Glomerular visceral epithelial cell (primary cell): ENCODE measurements at regions not wholly inside any gene's neighbourhood (a gene's known extent, or its start where the extent isn't known, plus 50 kb on each side); places are given as distances from the start of the nearest gene placed in this dataset.
"Not testable (repeated sequence)": the region's sequence is repeated elsewhere in the genome, so short reads cannot be mapped to it uniquely, and the experiment has no call there.

Experiments used
- DNase-seq: peaks from one replicate; pipeline ENCODE4 v3.0.0-alpha.2; 2016; ENCODE audit errors: extremely low spot score

DNA sequence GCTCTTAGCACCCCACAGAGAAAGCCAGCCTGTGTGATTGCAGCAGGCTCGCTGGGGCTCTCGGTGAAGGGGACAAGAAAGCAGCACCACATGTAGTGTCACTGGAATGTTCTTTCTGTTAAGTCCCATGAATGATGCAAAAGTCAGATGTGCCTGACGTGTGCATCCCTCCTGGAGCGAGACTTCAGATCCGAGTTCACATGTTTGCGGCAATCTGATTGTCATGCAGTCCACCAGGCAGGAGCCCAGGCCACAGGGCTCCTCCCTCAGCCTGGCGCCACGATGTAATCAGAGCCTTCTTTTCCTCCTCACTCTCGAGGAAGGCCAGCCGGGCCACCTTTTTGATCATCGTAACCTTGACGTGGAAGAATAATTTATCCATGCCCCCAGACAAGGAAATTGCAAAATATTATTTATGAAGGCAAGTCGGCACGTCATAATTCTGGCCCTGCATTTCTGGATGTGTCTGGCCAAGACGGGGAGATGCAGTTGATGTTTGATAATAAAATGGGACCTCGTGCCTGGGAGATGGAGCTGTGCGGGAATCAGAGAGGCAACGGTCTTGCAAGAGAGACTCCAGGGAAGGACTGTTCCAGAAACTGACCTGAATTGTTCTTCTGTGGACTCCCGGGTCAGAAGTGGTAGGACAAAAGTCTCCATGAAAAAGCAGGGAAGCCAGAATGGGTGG, 214.6 kb downstream of the PHETA1 start:
- no peak for DNase-seq

GRCh38 chr12:111152561-111152960, 216.3 kb downstream of the PHETA1 start:
- no peak for DNase-seq

DNA sequence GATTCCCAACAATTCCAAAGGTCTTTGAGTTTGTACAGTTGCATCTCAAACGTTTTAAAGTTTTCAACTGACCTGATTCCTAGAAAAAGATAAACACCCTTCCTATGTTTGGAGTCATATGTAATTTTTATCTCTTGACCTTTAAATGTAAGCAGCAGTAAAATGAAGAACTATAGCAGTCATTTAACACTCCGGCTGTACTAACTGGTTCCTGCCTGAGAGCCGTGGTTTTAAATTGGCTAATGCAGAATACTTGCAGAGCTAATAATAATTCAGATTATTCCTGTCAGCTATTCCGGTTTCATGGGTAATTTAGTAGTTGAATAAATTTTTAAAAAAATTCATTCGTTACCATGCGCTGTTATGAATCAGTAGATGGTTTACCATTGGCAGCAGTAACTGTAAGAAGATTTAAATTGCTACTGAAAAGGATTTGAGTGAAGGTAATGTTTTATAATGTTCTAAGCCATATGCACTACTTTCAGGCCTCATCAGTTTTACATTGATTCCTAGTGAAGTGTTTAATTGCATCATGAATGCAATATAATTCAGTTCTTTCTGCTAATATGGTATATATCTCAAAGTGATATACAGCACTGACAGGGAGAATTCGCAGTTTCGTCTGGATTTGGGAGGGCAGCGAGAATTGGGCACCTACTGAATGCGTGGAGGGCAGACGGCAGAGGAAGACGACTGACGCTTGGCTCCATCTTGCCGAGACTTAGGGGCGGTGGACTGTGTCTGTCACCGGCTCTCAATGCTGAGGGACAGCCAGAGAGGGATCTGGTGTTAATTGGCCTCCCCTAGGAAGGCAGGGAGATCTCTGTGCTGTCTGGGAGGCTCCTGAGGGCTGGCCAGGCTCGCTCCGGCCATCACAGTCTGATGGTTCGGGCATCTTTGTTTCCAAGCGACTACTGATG, 217.7 kb downstream of the PHETA1 start:
- DNase-seq: no peak

- DNase-seq: no peak
Observed at GRCh38 chr12:111150360-111150759, 218.5 kb downstream of the PHETA1 start.

- no peak for DNase-seq
Observed at GRCh38 chr12:111149299-111149698, 219.6 kb downstream of the PHETA1 start.

DNA sequence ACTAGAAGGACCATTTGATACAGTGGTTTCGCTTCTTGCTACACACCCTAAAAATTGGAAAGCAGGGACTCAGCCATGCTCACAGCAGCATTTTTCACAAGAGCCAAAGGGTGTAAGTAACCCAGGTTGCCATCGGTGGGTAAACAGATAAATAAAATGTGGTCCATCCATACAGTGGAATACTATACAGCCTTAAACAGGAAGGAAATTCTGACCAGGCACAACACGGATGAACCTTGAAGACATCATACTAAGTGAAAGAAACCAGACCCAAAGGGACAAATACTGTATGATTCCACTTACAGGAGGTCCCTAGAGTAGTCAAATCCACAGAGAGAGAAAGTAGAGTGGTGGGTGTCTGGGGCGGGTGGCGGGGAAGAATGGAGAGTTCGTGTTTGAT, 220.9 kb downstream of the PHETA1 start:
- no peak for DNase-seq

GRCh38 chr12:111143271-111143670, 222.9 kb upstream of the MYL2 start:
- DNase-seq: no peak

DNA sequence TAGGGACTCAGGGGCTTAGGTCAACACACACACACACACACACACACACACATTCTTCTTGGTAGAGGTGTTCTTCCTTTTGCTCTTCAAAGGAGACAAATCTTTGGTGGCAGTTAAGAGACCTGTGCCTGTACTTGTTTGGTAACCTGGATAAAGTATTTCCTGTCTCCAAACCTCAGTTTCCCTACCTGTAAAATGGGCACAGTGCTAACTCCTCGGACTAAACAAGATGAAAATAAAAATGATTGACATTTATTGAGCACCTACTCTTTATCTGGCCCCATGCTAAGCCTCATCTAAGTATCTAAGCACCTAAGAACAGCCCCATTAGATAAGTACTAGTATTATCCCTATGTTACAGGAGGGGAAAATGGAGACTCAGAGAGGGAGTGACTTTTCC, 220.8 kb upstream of the MYL2 start:
- DNase-seq: no peak

GRCh38 chr12:111138016-111138415, 217.6 kb upstream of the MYL2 start:
- DNase-seq: no peak

DNA sequence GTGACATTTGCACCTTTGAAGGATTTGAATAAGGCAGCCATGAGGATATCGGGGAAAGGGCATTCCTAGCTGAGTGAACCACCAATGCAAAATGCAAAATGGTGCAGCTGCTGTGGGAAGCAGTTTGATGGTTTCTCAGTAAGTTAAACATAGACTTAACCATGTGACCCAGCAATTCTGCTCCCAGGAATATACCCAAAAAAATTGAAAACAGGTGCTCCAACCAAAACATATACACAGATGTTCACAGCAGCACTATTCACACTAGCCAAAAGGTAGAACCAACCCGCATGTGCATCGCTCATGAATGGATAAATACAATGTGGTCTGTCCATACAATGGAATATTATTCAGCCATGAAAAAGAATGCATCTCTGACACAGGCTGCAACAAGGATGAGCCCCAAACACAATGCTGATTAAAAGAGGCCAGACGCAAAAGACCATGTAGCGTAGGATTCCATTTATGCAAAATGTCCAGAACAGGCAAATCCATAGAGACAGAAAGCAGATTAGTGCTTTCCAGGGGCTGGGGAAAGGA, 215.0 kb upstream of the MYL2 start:
- DNase-seq: no peak

DNA sequence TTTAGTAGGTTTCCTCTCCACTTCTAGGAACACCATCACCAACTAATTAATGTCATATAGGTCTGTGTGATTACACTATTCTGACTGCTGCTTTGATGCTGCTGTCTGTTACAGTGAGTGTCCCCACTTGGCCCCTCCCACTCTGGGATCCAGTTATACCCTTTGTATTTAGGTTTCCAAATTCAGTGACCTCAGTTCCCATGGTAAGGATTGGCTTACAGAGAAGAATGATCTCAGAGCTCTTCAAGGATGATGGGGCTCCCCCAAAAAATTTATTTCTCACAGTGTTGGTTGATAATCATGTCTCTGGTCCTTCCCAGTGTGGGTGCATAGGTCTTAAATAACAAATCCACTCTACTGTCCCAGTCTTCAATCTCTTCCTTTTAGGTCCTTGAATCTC, 210.0 kb upstream of the MYL2 start:
- DNase-seq: no peak

DNA sequence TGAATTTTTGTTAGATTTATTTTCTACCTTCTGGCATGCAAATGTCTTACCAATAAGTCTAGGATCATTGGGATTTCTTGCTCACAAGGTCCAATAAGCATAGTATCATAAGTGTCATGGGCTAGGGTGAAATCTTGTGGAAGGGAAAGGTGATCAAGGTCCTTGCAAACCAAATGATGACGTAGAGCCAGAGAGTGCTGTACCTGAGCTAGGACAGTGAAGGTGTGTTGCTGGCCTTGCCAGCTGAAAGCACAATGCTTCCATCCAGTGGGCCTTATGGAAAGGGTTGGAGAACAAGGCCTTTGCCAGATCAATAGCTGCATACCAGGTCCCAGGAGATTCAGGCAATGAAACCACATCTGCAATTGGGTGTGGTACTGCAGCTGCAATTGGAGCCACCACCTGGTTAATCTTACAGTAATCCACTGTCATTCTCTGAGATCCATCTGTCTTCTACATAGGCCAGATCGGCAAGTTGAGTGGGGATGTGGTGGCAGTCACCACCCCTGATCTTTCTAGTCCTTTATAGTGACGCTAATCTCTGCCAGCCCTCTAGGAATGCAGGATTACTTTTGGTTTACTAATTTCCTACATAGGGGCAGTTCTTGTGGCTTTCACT, 208.9 kb upstream of the MYL2 start:
- no peak for DNase-seq

GRCh38 chr12:111126331-111126730, 206.0 kb upstream of the MYL2 start:
- DNase-seq: no peak

DNA sequence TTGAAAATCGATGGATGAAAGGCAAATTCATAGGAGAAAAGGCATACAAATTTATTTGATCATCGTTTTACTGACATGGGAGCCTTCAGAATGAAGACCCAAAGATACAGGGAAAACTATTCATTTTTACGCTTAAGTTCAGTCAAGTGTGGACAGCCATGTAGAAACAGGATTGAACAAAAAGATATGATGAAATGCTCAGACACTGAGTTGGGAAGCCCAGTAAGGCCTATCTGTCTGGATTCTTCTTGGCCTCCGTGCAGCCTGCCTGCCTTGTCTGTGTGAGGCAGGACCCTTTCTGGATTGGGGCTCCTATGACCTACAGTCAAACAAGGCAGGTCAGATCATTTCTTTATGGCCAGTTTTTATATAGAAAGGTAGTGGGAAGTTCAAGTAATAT, 203.8 kb upstream of the MYL2 start:
- no peak for DNase-seq

DNA sequence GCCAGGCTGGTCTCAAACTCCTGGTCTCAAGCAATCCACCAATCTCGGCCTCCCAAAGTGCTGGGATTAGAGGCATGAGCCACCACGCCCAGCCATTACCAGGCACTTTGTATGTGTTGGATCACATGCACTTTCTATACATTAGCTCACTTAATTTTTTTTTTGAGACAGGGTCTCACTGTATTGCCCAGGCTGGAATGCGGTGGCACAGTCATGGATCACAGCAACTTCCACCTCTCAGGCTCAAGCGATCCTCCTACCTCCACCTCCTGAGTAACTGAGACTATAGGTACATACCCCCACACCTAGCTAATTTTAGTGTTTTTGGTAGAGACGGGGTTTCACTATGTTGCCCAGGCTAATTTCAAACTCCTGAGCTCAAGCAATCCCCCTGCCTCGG, 203.0 kb upstream of the MYL2 start:
- DNase-seq: no peak

DNA sequence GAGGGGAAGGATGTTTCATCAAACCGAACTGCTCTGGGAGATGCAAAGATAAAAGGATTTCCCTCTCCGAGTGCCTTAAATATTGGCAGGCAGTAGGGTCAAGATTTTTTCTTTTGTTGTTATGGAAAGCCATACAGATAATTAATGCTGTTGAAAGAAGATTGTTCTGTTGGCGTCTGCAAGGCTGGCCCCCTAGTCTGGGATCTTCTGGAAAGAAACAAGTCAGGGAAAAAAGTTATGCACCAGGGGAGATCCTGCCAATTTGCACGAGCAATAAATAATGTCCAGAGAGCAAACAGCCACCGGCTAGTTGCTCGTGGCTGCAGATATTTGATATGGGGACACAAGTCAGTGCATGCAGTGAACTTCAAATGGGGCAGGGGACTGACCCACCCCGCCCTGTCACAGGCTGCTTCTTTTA, 202.1 kb upstream of the MYL2 start:
- no peak for DNase-seq

- no peak for DNase-seq
Observed at GRCh38 chr12:111121840-111122239, 201.5 kb upstream of the MYL2 start.

DNA sequence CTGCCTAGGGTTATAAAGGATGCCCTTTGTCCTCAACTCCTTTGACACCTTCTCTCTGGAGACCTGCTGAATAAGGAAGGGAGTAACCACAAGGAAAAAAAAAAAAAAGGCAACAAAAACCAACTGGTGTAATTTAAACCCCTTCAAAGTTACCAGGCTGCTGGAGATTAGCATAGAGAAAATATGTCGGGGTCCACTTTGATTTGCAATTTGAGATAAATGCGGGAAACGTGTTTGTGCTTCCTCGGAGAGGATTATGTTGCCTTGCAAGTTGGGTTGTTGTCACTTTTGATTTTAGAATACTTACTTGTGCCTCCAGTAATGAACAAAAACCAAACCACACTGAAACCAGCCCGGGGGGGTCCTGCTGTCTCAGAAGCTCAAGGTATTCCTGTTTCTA, 200.2 kb upstream of the MYL2 start:
- DNase-seq: no peak

- no peak for DNase-seq
Observed at GRCh38 chr12:111117017-111117416, 196.6 kb upstream of the MYL2 start.

DNA sequence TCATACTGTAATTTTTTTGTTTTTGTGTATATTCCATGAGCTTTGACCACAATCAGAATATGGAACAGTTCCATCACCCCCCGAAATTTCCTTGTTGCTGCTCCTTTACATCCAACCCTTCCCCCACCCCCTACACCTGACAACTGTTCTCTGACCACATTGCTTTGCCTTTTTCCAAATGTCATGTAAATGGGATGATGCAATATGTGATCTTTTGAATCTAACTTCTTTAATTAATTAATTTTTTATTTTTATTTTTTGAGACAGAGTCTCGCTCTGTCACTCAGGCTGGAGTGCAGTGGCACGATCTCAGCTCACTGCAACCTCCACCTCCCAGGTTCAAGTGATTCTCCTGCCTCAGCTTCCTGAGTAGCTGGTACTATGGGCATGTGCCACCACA, 192.9 kb upstream of the MYL2 start:
- not testable (repeated sequence) for DNase-seq

DNA sequence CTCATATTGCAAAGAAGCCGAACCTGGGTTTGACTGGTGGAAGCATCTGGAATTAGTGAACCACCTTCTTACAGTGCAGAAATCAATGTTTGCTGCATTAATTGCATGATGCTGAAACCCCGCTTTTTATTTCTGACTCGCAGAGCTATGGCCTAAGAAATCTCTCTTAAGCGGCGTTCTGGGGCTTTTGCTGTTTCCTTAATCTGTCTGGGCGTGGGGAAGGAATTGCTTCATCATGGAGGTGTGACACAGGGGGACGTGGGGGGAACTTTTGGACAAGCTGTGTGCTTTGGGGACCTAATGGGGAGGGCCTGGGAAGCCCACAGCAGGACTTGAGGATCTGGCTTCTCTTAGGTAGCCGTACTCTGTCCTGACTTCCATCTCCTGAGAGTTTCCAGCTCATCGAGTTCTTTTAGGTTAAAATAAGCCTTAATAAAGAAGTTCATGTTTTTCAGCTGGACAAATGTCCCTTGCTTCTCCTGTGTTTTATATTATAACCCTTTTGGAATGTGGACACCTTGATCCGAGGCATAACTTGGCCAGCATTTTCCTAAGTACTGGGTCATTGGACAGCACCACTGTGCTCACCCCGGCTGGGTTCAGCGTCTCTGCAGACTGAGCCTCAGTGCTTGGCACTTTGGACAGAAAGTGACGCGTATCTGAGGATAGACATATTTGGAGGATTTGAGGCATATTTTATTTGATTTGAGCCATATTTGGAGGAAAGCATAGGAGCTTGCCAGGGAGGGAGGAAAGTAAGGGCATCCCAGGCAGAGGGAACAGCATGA, 192.1 kb upstream of the MYL2 start:
- DNase-seq: no peak

- no peak for DNase-seq
Observed at GRCh38 chr12:111111681-111112080, 191.3 kb upstream of the MYL2 start.
